ENCODE measurements at regions not wholly inside any gene's neighbourhood (a gene's known extent, or its start where the extent isn't known, plus 50 kb on each side); places are given as distances from the start of the nearest gene placed in this dataset.

DNA sequence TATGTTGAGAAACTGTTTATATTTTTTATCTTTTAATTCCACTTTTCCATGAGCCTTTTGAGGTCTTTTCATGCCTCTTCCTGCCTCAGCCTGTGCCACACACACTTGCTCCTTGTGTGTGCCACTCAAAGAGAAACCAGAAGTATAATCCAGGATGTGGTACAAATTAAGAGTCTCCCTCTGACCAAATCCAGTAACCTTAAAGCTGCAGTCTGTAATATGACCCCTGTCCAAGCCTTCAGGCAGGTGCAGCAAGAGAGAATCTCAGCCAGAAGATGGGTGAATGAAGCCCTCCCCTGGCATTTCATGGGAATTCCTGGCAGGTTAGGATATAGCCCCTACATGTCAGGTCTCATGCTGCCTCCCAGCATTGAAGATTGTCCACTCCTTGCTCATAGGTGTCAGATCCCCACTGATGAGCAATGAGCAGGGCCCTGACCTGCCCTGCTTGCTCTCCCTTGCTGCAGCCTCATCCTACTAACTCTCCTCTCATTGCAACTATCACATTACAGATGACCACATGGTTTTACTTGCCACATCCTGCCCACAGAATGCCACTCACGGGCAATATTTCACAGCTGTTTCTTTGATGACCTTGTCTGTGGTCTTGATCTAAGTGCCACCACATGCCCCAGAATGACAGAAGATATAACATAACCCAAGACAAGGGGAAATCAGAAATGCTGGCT, 169.3 kb downstream of the SEC16B start:
- H3K27me3 ChIP-seq (ENCODE audit: control insufficient read depth in 2 of 2, insufficient read depth in 1 of 2, low read length in 1 of 2): no peaks in the 10 kb centered on the region
- H3K36me3 ChIP-seq (ENCODE audit: control insufficient read depth in 2 of 2, insufficient read depth in 2 of 2, low read length in 1 of 2): no peaks in the 10 kb centered on the region
- peak in 1 of 9 donors; percentile 7 for DNase-seq (ENCODE audit: low read depth in 6 of 9, low spot score in 9 of 9)
- H3K4me1 ChIP-seq (ENCODE audit: control insufficient read depth in 2 of 2, insufficient read depth in 2 of 2, low read length in 2 of 2): no peaks in the 10 kb centered on the region
- WGBS: 1% methylated on average over 1 of the region's 1 CpG
- no peak overlapping the region for H3K27ac ChIP-seq (ENCODE audit: low read depth in 1 of 2, low read length in 1 of 2)
- no peak overlapping the region for H3K4me3 ChIP-seq (ENCODE audit: low read length in 2 of 2)
- no peaks in the 10 kb centered on the region for H3K9me3 ChIP-seq (ENCODE audit: control insufficient read depth in 2 of 2, insufficient read depth in 1 of 2, low read length in 1 of 2)

DNA sequence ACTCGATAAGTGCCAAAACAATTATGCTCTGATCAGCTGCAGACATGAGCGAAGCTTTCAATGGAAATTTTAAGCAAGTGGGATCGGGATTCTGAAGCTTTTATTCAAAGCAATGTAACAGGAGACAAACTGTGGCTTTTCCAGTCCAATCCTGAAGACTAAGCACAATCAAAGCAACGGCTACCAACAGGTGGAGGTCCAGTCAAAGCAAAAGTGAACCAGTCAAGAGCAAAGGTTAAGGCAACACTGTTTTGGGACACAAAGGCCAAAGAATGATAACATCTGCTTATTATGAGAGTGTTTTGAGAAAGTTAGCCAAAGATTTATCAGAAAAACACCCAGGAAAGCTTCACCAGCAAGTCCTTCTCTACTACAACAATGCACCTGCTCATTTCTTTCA, 170.1 kb downstream of the SEC16B start:
- H3K9me3 ChIP-seq (ENCODE audit: control insufficient read depth in 2 of 2, insufficient read depth in 1 of 2, low read length in 1 of 2): no peaks in the 10 kb centered on the region
- DNase-seq (ENCODE audit: low read depth in 6 of 9, low spot score in 9 of 9): no peak
- no peaks in the 10 kb centered on the region for H3K36me3 ChIP-seq (ENCODE audit: control insufficient read depth in 2 of 2, insufficient read depth in 2 of 2, low read length in 1 of 2)
- 90% methylated on average over 4 of the region's 4 CpGs for WGBS
- H3K4me3 ChIP-seq (ENCODE audit: low read length in 2 of 2): no peak overlapping the region
- no peak overlapping the region for H3K27ac ChIP-seq (ENCODE audit: low read depth in 1 of 2, low read length in 1 of 2)
- H3K4me1 ChIP-seq (ENCODE audit: control insufficient read depth in 2 of 2, insufficient read depth in 2 of 2, low read length in 2 of 2): no peaks in the 10 kb centered on the region
- no peaks in the 10 kb centered on the region for H3K27me3 ChIP-seq (ENCODE audit: control insufficient read depth in 2 of 2, insufficient read depth in 1 of 2, low read length in 1 of 2)

- no peaks in the 10 kb centered on the region for H3K9me3 ChIP-seq (ENCODE audit: control insufficient read depth in 2 of 2, insufficient read depth in 1 of 2, low read length in 1 of 2)
- H3K27me3 ChIP-seq (ENCODE audit: control insufficient read depth in 2 of 2, insufficient read depth in 1 of 2, low read length in 1 of 2): no peaks in the 10 kb centered on the region
- H3K4me1 ChIP-seq (ENCODE audit: control insufficient read depth in 2 of 2, insufficient read depth in 2 of 2, low read length in 2 of 2): no peaks in the 10 kb centered on the region
- no peak overlapping the region for H3K27ac ChIP-seq (ENCODE audit: low read depth in 1 of 2, low read length in 1 of 2)
- H3K36me3 ChIP-seq (ENCODE audit: control insufficient read depth in 2 of 2, insufficient read depth in 2 of 2, low read length in 1 of 2): no peaks in the 10 kb centered on the region
- WGBS: 76% methylated on average over 3 of the region's 3 CpGs
- H3K4me3 ChIP-seq (ENCODE audit: low read length in 2 of 2): no peak overlapping the region
- DNase-seq (ENCODE audit: low read depth in 6 of 9, low spot score in 9 of 9): no peak
Observed at GRCh38 chr1:177798614-177799013, 171.2 kb downstream of the SEC16B start.

DNA sequence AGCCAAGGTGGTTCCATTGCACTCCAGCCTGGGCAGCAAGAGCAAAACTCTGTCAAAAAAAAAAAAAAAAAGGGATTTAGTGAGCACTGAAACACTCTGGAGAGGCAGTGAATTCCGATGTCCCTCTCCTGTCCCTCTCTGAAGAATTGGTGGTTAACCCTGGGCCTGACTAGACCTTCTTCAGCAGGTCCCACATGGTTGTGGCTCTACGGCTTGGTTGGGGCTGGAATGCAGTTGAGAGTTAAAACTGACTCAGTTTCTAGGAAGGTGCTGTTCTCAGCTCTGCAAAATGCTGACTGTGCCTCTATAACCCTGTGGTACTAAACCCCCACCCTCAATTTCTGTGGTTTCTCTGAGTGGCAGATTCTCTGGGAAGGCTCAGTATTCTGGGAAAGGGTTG, 173.3 kb downstream of the SEC16B start:
- no peak overlapping the region for H3K27ac ChIP-seq (ENCODE audit: low read depth in 1 of 2, low read length in 1 of 2)
- no peaks in the 10 kb centered on the region for H3K36me3 ChIP-seq (ENCODE audit: control insufficient read depth in 2 of 2, insufficient read depth in 2 of 2, low read length in 1 of 2)
- H3K9me3 ChIP-seq (ENCODE audit: control insufficient read depth in 2 of 2, insufficient read depth in 1 of 2, low read length in 1 of 2): no peaks in the 10 kb centered on the region
- no peak for DNase-seq (ENCODE audit: low read depth in 6 of 9, low spot score in 9 of 9)
- H3K27me3 ChIP-seq (ENCODE audit: control insufficient read depth in 2 of 2, insufficient read depth in 1 of 2, low read length in 1 of 2): no peaks in the 10 kb centered on the region
- no peak overlapping the region for H3K4me3 ChIP-seq (ENCODE audit: low read length in 2 of 2)
- 91% methylated on average over 2 of the region's 2 CpGs for WGBS
- H3K4me1 ChIP-seq (ENCODE audit: control insufficient read depth in 2 of 2, insufficient read depth in 2 of 2, low read length in 2 of 2): no peaks in the 10 kb centered on the region

DNA sequence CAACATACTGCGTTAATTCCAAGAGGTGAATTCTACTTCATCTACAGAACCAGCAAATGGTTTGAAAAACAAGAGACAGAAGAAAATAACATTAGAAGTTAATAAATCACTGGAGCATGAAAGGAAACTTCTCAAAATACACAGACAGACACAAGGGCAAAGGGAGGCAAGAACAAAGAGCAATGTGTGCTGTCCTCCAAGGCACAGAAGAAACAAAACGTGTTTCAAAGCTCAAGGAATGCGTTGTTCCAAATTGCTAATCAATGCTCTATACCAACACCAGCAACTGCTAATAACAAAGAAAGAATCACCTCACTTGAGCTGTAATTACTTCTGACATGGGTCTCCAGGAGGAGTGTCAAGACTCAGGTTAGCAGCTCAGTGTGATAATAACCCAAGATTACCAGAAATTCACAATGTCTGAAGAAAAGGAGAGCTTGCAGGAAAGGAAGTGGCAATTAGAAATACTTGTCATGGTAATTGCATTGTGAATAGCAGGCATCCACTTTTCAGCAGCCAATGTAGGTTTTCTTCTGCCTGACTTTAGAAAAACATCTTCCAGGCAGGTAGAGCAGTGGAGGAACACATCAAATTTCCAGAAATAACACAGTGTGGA, 175.4 kb downstream of the SEC16B start:
- no peaks in the 10 kb centered on the region for H3K36me3 ChIP-seq (ENCODE audit: control insufficient read depth in 2 of 2, insufficient read depth in 2 of 2, low read length in 1 of 2)
- no peak overlapping the region for H3K4me3 ChIP-seq (ENCODE audit: low read length in 2 of 2)
- no peaks in the 10 kb centered on the region for H3K27me3 ChIP-seq (ENCODE audit: control insufficient read depth in 2 of 2, insufficient read depth in 1 of 2, low read length in 1 of 2)
- WGBS: 42% methylated on average over 3 of the region's 3 CpGs
- H3K4me1 ChIP-seq (ENCODE audit: control insufficient read depth in 2 of 2, insufficient read depth in 2 of 2, low read length in 2 of 2): no peaks in the 10 kb centered on the region
- DNase-seq (ENCODE audit: low read depth in 6 of 9, low spot score in 9 of 9): no peak
- no peak overlapping the region for H3K27ac ChIP-seq (ENCODE audit: low read depth in 1 of 2, low read length in 1 of 2)
- no peaks in the 10 kb centered on the region for H3K9me3 ChIP-seq (ENCODE audit: control insufficient read depth in 2 of 2, insufficient read depth in 1 of 2, low read length in 1 of 2)

DNA sequence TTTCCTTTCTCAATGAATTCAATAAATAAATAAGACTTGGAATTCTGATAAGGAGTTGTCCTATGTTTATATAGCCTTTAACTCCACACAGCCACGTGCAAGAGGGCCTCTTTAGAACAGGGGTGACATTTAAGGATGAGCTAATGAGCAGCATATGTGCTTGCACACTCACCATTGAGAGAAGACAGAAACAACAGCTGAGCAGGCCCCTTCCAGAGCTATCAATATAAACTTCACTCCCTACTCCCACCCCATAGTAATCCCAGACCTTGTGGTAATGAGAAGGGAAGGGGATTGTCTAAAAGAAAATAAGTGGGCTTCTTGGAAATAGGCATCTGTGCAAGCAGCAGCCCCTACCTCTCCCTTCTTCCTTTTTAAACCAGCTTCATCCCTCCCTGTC, 176.0 kb downstream of the SEC16B start:
- H3K4me3 ChIP-seq (ENCODE audit: low read length in 2 of 2): no peak overlapping the region
- no peaks in the 10 kb centered on the region for H3K27me3 ChIP-seq (ENCODE audit: control insufficient read depth in 2 of 2, insufficient read depth in 1 of 2, low read length in 1 of 2)
- H3K36me3 ChIP-seq (ENCODE audit: control insufficient read depth in 2 of 2, insufficient read depth in 2 of 2, low read length in 1 of 2): no peaks in the 10 kb centered on the region
- no peak for DNase-seq (ENCODE audit: low read depth in 6 of 9, low spot score in 9 of 9)
- H3K4me1 ChIP-seq (ENCODE audit: control insufficient read depth in 2 of 2, insufficient read depth in 2 of 2, low read length in 2 of 2): no peaks in the 10 kb centered on the region
- no peaks in the 10 kb centered on the region for H3K9me3 ChIP-seq (ENCODE audit: control insufficient read depth in 2 of 2, insufficient read depth in 1 of 2, low read length in 1 of 2)
- no peak overlapping the region for H3K27ac ChIP-seq (ENCODE audit: low read depth in 1 of 2, low read length in 1 of 2)
- 17% methylated on average over 1 of the region's 1 CpG for WGBS

- Histone ChIP-seq H3K4me3 (ENCODE audit: low read length in 2 of 2) (no peak overlapping the region), H3K27me3 (ENCODE audit: control insufficient read depth in 2 of 2, insufficient read depth in 1 of 2, low read length in 1 of 2) (no peaks in the 10 kb centered on the region), H3K27ac (ENCODE audit: low read depth in 1 of 2, low read length in 1 of 2) (no peak overlapping the region), H3K4me1 (ENCODE audit: control insufficient read depth in 2 of 2, insufficient read depth in 2 of 2, low read length in 2 of 2) (no peaks in the 10 kb centered on the region), H3K36me3 (ENCODE audit: control insufficient read depth in 2 of 2, insufficient read depth in 2 of 2, low read length in 1 of 2) (no peaks in the 10 kb centered on the region), H3K9me3 (ENCODE audit: control insufficient read depth in 2 of 2, insufficient read depth in 1 of 2, low read length in 1 of 2) (no peaks in the 10 kb centered on the region)
- DNase-seq (ENCODE audit: low read depth in 6 of 9, low spot score in 9 of 9): no peak
Observed at GRCh38 chr1:177790566-177790965, 179.3 kb downstream of the SEC16B start.

DNA sequence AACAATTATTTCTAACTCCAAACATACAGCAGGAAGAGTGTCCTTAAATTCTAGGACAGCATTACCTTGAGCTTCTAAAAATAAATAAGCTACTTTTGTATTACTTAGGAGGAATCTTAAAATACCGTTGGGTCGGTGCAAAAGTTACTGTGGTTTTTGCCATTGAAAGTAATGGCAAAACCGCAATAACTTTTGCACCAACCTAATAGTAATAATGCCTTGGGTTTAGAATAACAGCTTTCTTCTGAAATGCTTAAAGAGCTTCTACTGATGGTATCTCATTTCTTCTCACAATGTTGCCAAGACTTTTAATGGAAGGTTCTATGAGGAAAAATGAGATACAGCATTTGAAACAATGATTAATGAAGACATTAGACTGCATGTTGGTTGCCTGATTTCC, 179.9 kb downstream of the SEC16B start:
- no peaks in the 10 kb centered on the region for H3K4me1 ChIP-seq (ENCODE audit: control insufficient read depth in 2 of 2, insufficient read depth in 2 of 2, low read length in 2 of 2)
- H3K27ac ChIP-seq (ENCODE audit: low read depth in 1 of 2, low read length in 1 of 2): no peak overlapping the region
- no peaks in the 10 kb centered on the region for H3K9me3 ChIP-seq (ENCODE audit: control insufficient read depth in 2 of 2, insufficient read depth in 1 of 2, low read length in 1 of 2)
- 96% methylated on average over 3 of the region's 3 CpGs for WGBS
- no peaks in the 10 kb centered on the region for H3K27me3 ChIP-seq (ENCODE audit: control insufficient read depth in 2 of 2, insufficient read depth in 1 of 2, low read length in 1 of 2)
- H3K4me3 ChIP-seq (ENCODE audit: low read length in 2 of 2): no peak overlapping the region
- DNase-seq (ENCODE audit: low read depth in 6 of 9, low spot score in 9 of 9): no peak
- H3K36me3 ChIP-seq (ENCODE audit: control insufficient read depth in 2 of 2, insufficient read depth in 2 of 2, low read length in 1 of 2): no peaks in the 10 kb centered on the region

DNA sequence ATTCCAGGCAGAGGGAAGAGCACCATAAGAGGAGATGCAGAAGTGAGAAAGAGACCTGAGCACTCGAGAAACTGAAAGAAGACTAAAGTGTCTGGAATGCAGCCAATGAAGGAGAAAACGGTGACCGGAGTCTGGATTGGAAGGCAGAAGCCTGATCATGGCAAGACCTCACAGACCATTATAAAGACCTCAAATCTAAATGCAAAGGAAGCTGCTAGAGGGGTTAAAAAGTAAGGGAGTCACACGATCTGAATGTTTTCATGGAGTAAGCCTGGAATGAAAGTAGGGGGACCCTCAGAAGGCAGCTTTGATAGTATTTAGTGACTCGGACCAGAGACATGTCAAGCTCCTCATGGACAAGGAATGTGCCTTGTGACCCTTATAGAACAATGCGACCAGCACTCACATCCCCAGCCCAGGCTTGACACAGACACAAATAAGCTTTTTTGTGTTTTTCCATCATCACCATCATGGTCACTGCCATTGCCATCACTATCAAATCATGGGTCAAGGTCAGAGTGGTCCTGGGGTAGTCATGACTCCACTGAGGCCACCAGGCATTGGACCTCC, 183.6 kb downstream of the SEC16B start:
- WGBS: 84% methylated on average over 6 of the region's 6 CpGs
- H3K9me3 ChIP-seq (ENCODE audit: control insufficient read depth in 2 of 2, insufficient read depth in 1 of 2, low read length in 1 of 2): no peaks in the 10 kb centered on the region

More for the DNA sequence above, 183.6 kb downstream of the SEC16B start:
- no peaks in the 10 kb centered on the region for H3K4me1 ChIP-seq (ENCODE audit: control insufficient read depth in 2 of 2, insufficient read depth in 2 of 2, low read length in 2 of 2)
- no peak for DNase-seq (ENCODE audit: low read depth in 6 of 9, low spot score in 9 of 9)
- no peaks in the 10 kb centered on the region for H3K36me3 ChIP-seq (ENCODE audit: control insufficient read depth in 2 of 2, insufficient read depth in 2 of 2, low read length in 1 of 2)
- no peak overlapping the region for H3K27ac ChIP-seq (ENCODE audit: low read depth in 1 of 2, low read length in 1 of 2)
- no peaks in the 10 kb centered on the region for H3K27me3 ChIP-seq (ENCODE audit: control insufficient read depth in 2 of 2, insufficient read depth in 1 of 2, low read length in 1 of 2)
- no peak overlapping the region for H3K4me3 ChIP-seq (ENCODE audit: low read length in 2 of 2)
